Loucy (cell line): ENCODE measurements at regions not wholly inside any gene's neighbourhood (a gene's known extent, or its start where the extent isn't known, plus 50 kb on each side); places are given as distances from the start of the nearest gene placed in this dataset.

Source experiments
- H2AFZ ChIP-seq: fragments of 200-600 bp; sonication (generic); 2 replicates; pipeline ENCODE4 v1.6.0; 2016; ENCODE audit warnings: antibody characterized with exemption, mild to moderate bottlenecking, low read length, moderate library complexity
- H3F3A ChIP-seq: fragments of 200-600 bp; 2 replicates; pipeline ENCODE4 v1.6.0; 2016; ENCODE audit warnings: antibody characterized with exemption, low read depth, mild to moderate bottlenecking
- H3K27me3 ChIP-seq: fragments of 200-600 bp; sonication (generic); 2 replicates; pipeline ENCODE4 v1.6.1; 2014; ENCODE audit warnings: low read length, mild to moderate bottlenecking; ENCODE audit not compliant: insufficient read depth, poor library complexity, severe bottlenecking
- H3K36me3 ChIP-seq: fragments of 200-600 bp; sonication (generic); 2 replicates; pipeline ENCODE4 v1.6.1; 2016; ENCODE audit warnings: low read length; ENCODE audit not compliant: insufficient read depth
- H3K4me1 ChIP-seq: fragments of 200-600 bp; sonication (generic); 2 replicates; pipeline ENCODE4 v1.5.1; 2014; ENCODE audit warnings: low read length, mild to moderate bottlenecking; ENCODE audit not compliant: insufficient read depth, poor library complexity, severe bottlenecking
- H3K4me2 ChIP-seq: fragments of 200-600 bp; sonication (generic); 2 replicates; pipeline ENCODE4 v1.6.0; 2014; ENCODE audit warnings: antibody characterized with exemption, low read length, low read depth, mild to moderate bottlenecking; ENCODE audit not compliant: poor library complexity, severe bottlenecking
- H3K4me3 ChIP-seq: fragments of 200-600 bp; sonication (generic); 2 replicates; pipeline ENCODE4 v1.5.1; 2014; ENCODE audit warnings: low read length, mild to moderate bottlenecking, mixed read lengths; ENCODE audit not compliant: poor library complexity, severe bottlenecking
- H3K79me2 ChIP-seq: fragments of 200-600 bp; sonication (generic); 2 replicates; pipeline ENCODE4 v1.6.1; 2014; ENCODE audit warnings: low read length; ENCODE audit not compliant: insufficient read depth
- H3K9ac ChIP-seq: fragments of 200-600 bp; sonication (generic); 2 replicates; pipeline ENCODE4 v1.6.0; 2014; ENCODE audit warnings: mild to moderate bottlenecking, low read depth, low read length, moderate library complexity; ENCODE audit not compliant: poor library complexity, severe bottlenecking
- H3K9me2 ChIP-seq: fragments of 200-600 bp; sonication (generic); replicated peaks from 2 replicates; pipeline ENCODE4 v1.6.1; 2016; ENCODE audit warnings: low read depth, low read length, mixed read lengths
- H3K9me3 ChIP-seq: fragments of 200-600 bp; sonication (generic); 2 replicates; pipeline ENCODE4 v1.6.1; 2014; ENCODE audit warnings: mild to moderate bottlenecking, antibody characterized with exemption, low read length, low read depth; ENCODE audit not compliant: insufficient read depth
- H4K20me1 ChIP-seq: fragments of 200-600 bp; sonication (generic); 2 replicates; pipeline ENCODE4 v1.6.0; 2014; ENCODE audit warnings: antibody characterized with exemption, low read length, mild to moderate bottlenecking; ENCODE audit not compliant: insufficient read depth, poor library complexity, severe bottlenecking
- CTCF ChIP-seq: fragments of 200-600 bp; sonication (generic); conservative IDR thresholded peaks from 2 replicates; pipeline ENCODE4 v1.5.1; 2014; ENCODE audit warnings: mild to moderate bottlenecking, antibody characterized with exemption, low read length
- EZH2phosphoT487 ChIP-seq: fragments of 200-600 bp; IDR thresholded peaks from 2 replicates; pipeline ENCODE4 v1.6.1; 2018; ENCODE audit warnings: antibody characterized with exemption, mild to moderate bottlenecking, moderate library complexity, borderline replicate concordance

- H3K4me3 ChIP-seq = no peak overlapping the region
- no peak overlapping the region for H3K9ac ChIP-seq
- no peaks in the 10 kb centered on the region for H4K20me1 ChIP-seq
- peaks cover 4% of the 10 kb centered on the region; the same call in 1 of the 2 replicates for H3K9me3 ChIP-seq
- no peaks in the 10 kb centered on the region for H3K79me2 ChIP-seq
- no peak overlapping the region for H3K4me2 ChIP-seq
- no peak overlapping the region for H2AFZ ChIP-seq
- H3K9me2 ChIP-seq = no peaks in the 10 kb centered on the region
- H3K36me3 ChIP-seq = no peaks in the 10 kb centered on the region
- no peaks in the 10 kb centered on the region for H3K4me1 ChIP-seq
- TF ChIP-seq CTCF = no peak
- no peak for TF ChIP-seq EZH2phosphoT487
- no peaks in the 10 kb centered on the region for H3F3A ChIP-seq
- H3K27me3 ChIP-seq = no peaks in the 10 kb centered on the region
These were observed 250.7 kb upstream of the MYOCD start for GRCh38 chr17:12415031-12415430.

- H3K9me2 ChIP-seq = no peaks in the 10 kb centered on the region
- no peak for TF ChIP-seq EZH2phosphoT487
- no peak for TF ChIP-seq CTCF
- H3K4me1 ChIP-seq = no peaks in the 10 kb centered on the region
- H3K9me3 ChIP-seq = peaks cover 4% of the 10 kb centered on the region; the same call in 1 of the 2 replicates
- no peak overlapping the region for H3K4me3 ChIP-seq
- H3K4me2 ChIP-seq = no peak overlapping the region
- H3K79me2 ChIP-seq = no peaks in the 10 kb centered on the region
- no peak overlapping the region for H3K9ac ChIP-seq
- no peaks in the 10 kb centered on the region for H4K20me1 ChIP-seq
- H3K36me3 ChIP-seq = no peaks in the 10 kb centered on the region
- H2AFZ ChIP-seq = no peak overlapping the region
- no peaks in the 10 kb centered on the region for H3F3A ChIP-seq
- H3K27me3 ChIP-seq = no peaks in the 10 kb centered on the region
These were observed 244.6 kb upstream of the MYOCD start for GRCh38 chr17:12421077-12421476.

GRCh38 chr17:12421646-12422306, 243.9 kb upstream of the MYOCD start:
- Histone ChIP-seq H3K27me3 (no peaks in the 10 kb centered on the region), H3K4me1 (no peaks in the 10 kb centered on the region), H3K36me3 (no peaks in the 10 kb centered on the region), H4K20me1 (no peaks in the 10 kb centered on the region), H3K4me3 (no peak overlapping the region), H3K79me2 (no peaks in the 10 kb centered on the region), H2AFZ (no peak overlapping the region), H3K9me3 (peaks cover 4% of the 10 kb centered on the region; the same call in 1 of the 2 replicates), H3K4me2 (no peak overlapping the region), H3K9ac (no peak overlapping the region), H3F3A (no peaks in the 10 kb centered on the region), H3K9me2 (no peaks in the 10 kb centered on the region)
- no peak for TF ChIP-seq EZH2phosphoT487
- no peak for TF ChIP-seq CTCF
